Parathyroid adenoma (tissue), 2 donors: ENCODE measurements at regions not wholly inside any gene's neighbourhood (a gene's known extent, or its start where the extent isn't known, plus 50 kb on each side); places are given as distances from the start of the nearest gene placed in this dataset.

Experiments
- H2AFZ ChIP-seq: fragments of 300-600 bp; sonication (generic); one replicate; pipeline ENCODE4 v1.7.0; 2017; ENCODE audit warnings: antibody characterized with exemption, mild to moderate bottlenecking
- H3K27ac ChIP-seq: fragments of 300-600 bp; sonication (generic); one replicate; pipeline ENCODE4 v1.7.0; 2017
- H3K27me3 ChIP-seq: fragments of 300-600 bp; sonication (generic); one replicate; pipeline ENCODE4 v1.7.0; 2017; ENCODE audit warnings: low read length; ENCODE audit not compliant: control insufficient read depth, insufficient read depth
- H3K36me3 ChIP-seq: fragments of 300-600 bp; sonication (generic); one replicate; pipeline ENCODE4 v1.7.0; 2017; ENCODE audit warnings: low read length; ENCODE audit not compliant: control insufficient read depth, insufficient read depth
- H3K4me1 ChIP-seq: fragments of 300-600 bp; sonication (generic); one replicate; pipeline ENCODE4 v1.7.0; 2017; ENCODE audit warnings: control low read depth
- H3K4me2 ChIP-seq: fragments of 300-600 bp; sonication (generic); one replicate; pipeline ENCODE4 v1.7.0; 2017; ENCODE audit warnings: low read length
- H3K4me3 ChIP-seq: fragments of 300-600 bp; sonication (generic); one replicate; pipeline ENCODE4 v1.7.0; 2017; ENCODE audit warnings: low read depth, low read length
- H3K79me2 ChIP-seq: fragments of 300-600 bp; sonication (generic); one replicate; pipeline ENCODE4 v1.7.0; 2017; ENCODE audit warnings: control low read depth
- H3K9ac ChIP-seq: fragments of 300-600 bp; sonication (generic); one replicate; pipeline ENCODE4 v1.7.0; 2017; ENCODE audit warnings: mild to moderate bottlenecking
- H3K9me3 ChIP-seq: fragments of 300-600 bp; sonication (generic); one replicate; pipeline ENCODE4 v1.7.0; 2017; ENCODE audit warnings: low read length; ENCODE audit not compliant: control insufficient read depth
- CTCF ChIP-seq: fragments of 300-600 bp; sonication (generic); IDR thresholded peaks from one replicate; pipeline ENCODE4 v1.7.0; 2017; ENCODE audit warnings: antibody characterized with exemption, mild to moderate bottlenecking
- donor health status: primary hyperparathyroidism.

GRCh38 chr2:37774976-37775907 lies 103.8 kb upstream of the CDC42EP3 start:
- Histone ChIP-seq H2AFZ (no peak overlapping the region), H3K4me1 (no peaks in the 10 kb centered on the region), H3K36me3 (no peaks in the 10 kb centered on the region), H3K79me2 (no peaks in the 10 kb centered on the region), H3K9me3 (no peaks in the 10 kb centered on the region), H3K4me3 (no peak overlapping the region), H3K27me3 (no peaks in the 10 kb centered on the region), H3K27ac (no peak overlapping the region), H3K4me2 (no peak overlapping the region), H3K9ac (no peak overlapping the region)
- no peak for TF ChIP-seq CTCF

GRCh38 chr2:37775908-37776250 lies 104.4 kb upstream of the CDC42EP3 start:
- no peaks in the 10 kb centered on the region for H3K9me3 ChIP-seq
- H2AFZ ChIP-seq, result no peak overlapping the region
- H3K9ac ChIP-seq, result no peak overlapping the region
- H3K4me2 ChIP-seq, result no peak overlapping the region
- no peak for TF ChIP-seq CTCF
- H3K27ac ChIP-seq, result no peak overlapping the region
- H3K4me1 ChIP-seq, result no peaks in the 10 kb centered on the region
- no peaks in the 10 kb centered on the region for H3K36me3 ChIP-seq
- H3K79me2 ChIP-seq, result no peaks in the 10 kb centered on the region
- H3K4me3 ChIP-seq, result no peak overlapping the region
- H3K27me3 ChIP-seq, result no peaks in the 10 kb centered on the region

GRCh38 chr2:37776487-37776886 lies 105.0 kb upstream of the CDC42EP3 start:
- no peak overlapping the region for H3K4me2 ChIP-seq
- TF ChIP-seq CTCF, result no peak
- H3K27me3 ChIP-seq, result no peaks in the 10 kb centered on the region
- no peak overlapping the region for H3K4me3 ChIP-seq
- no peaks in the 10 kb centered on the region for H3K9me3 ChIP-seq
- H3K9ac ChIP-seq, result no peak overlapping the region
- H3K79me2 ChIP-seq, result no peaks in the 10 kb centered on the region
- H2AFZ ChIP-seq, result no peak overlapping the region
- H3K27ac ChIP-seq, result no peak overlapping the region
- no peaks in the 10 kb centered on the region for H3K36me3 ChIP-seq
- no peaks in the 10 kb centered on the region for H3K4me1 ChIP-seq

- no peak for TF ChIP-seq CTCF
- Histone ChIP-seq H3K4me3 (no peak overlapping the region), H3K79me2 (no peaks in the 10 kb centered on the region), H3K27me3 (no peaks in the 10 kb centered on the region), H2AFZ (no peak overlapping the region), H3K9me3 (no peaks in the 10 kb centered on the region), H3K4me2 (no peak overlapping the region), H3K27ac (no peak overlapping the region), H3K4me1 (no peaks in the 10 kb centered on the region), H3K9ac (no peak overlapping the region), H3K36me3 (no peaks in the 10 kb centered on the region)
Measured at GRCh38 chr2:37779139-37779538, 107.7 kb upstream of the CDC42EP3 start.
